Stimulated activated CD8-positive, alpha-beta memory T cell treated with anti-CD3 and anti-CD28 coated beads, Interleukin-7, amount 100 ng/mL, for 4 hours (primary cell): ENCODE measurements at regions not wholly inside any gene's neighbourhood (a gene's known extent, or its start where the extent isn't known, plus 50 kb on each side); places are given as distances from the start of the nearest gene placed in this dataset.
"Not testable (repeated sequence)": the region's sequence is repeated elsewhere in the genome, so short reads cannot be mapped to it uniquely, and the experiment has no call there.

Experiments
- DNase-seq, 2 donors: peaks; one replicate each; pipeline ENCODE4 v3.0.0-alpha.2; 2020; ENCODE audit warnings: low read depth in 2 of 2

GRCh38 chr1:29948581-29948980 lies 712.3 kb downstream of the PTPRU start:
- DNase-seq: no peak

GRCh38 chr1:29946057-29946456 lies 709.7 kb downstream of the PTPRU start:
- no peak for DNase-seq

GRCh38 chr1:29945426-29945825 lies 709.1 kb downstream of the PTPRU start:
- DNase-seq: no peak

GRCh38 chr1:29944253-29944905 lies 708.1 kb downstream of the PTPRU start:
- DNase-seq: no peak

- no peak for DNase-seq
Observed at GRCh38 chr1:29943034-29943433, 706.7 kb downstream of the PTPRU start.

- no peak for DNase-seq
Observed at GRCh38 chr1:29939079-29939478, 702.8 kb downstream of the PTPRU start.

- DNase-seq: no peak
Observed at GRCh38 chr1:29937356-29937755, 701.0 kb downstream of the PTPRU start.

- DNase-seq: no peak
Observed at GRCh38 chr1:29936031-29936544, 699.8 kb downstream of the PTPRU start.

- DNase-seq: no peak
Observed at GRCh38 chr1:29934255-29934772, 698.0 kb downstream of the PTPRU start.

GRCh38 chr1:29933067-29933466 lies 696.7 kb downstream of the PTPRU start:
- no peak for DNase-seq

- DNase-seq: no peak
Observed at GRCh38 chr1:29932626-29933025, 696.3 kb downstream of the PTPRU start.

- DNase-seq: no peak
Observed at GRCh38 chr1:29931477-29932175, 695.3 kb downstream of the PTPRU start.

GRCh38 chr1:29925058-29925457 lies 688.7 kb downstream of the PTPRU start:
- DNase-seq: no peak

GRCh38 chr1:29924017-29924431 lies 687.7 kb downstream of the PTPRU start:
- no peak for DNase-seq

- DNase-seq: no peak
Observed at GRCh38 chr1:29921741-29922140, 685.4 kb downstream of the PTPRU start.

GRCh38 chr1:29920784-29921183 lies 684.5 kb downstream of the PTPRU start:
- DNase-seq: no peak

- no peak for DNase-seq
Observed at GRCh38 chr1:29920316-29920715, 684.0 kb downstream of the PTPRU start.

GRCh38 chr1:29919041-29919440 lies 682.7 kb downstream of the PTPRU start:
- DNase-seq: not testable (repeated sequence)

- DNase-seq: no peak
Observed at GRCh38 chr1:29916656-29917369, 680.5 kb downstream of the PTPRU start.

- DNase-seq: no peak
Observed at GRCh38 chr1:29914936-29915335, 678.6 kb downstream of the PTPRU start.

GRCh38 chr1:29912425-29912824 lies 676.1 kb downstream of the PTPRU start:
- DNase-seq: no peak

GRCh38 chr1:29909962-29910361 lies 673.6 kb downstream of the PTPRU start:
- no peak for DNase-seq
